ENCODE measurements at regions not wholly inside any gene's neighbourhood (a gene's known extent, or its start where the extent isn't known, plus 50 kb on each side); places are given as distances from the start of the nearest gene placed in this dataset.

DNA sequence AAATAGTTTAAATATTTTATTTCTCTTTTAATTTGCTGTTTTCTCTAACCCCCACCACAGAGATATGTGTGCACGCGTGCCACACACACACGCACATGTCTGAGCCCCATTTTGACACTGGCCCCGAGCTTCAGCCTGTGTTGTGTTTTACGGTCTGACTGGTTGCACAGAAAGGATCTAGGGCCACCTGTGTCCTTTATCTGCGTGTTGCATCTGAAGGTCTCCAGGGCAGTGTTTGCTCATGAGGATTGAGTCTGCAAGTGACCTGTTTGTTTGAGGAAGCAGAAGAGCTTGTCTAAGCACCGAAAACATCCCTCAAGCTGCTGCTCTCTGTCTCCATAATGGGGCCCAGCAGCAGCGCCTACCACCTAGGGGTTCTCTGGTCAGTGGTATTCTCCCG, 266.4 kb upstream of the LYZL1 start:
- no peak for TF ChIP-seq SUZ12 (IDR thresholded peaks at IDR 0.05; ENCODE audit: extremely low read depth, insufficient read depth, insufficient read length)
- TF ChIP-seq ZNF274 (IDR thresholded peaks at IDR 0.05; ENCODE audit: low read depth, low read length): no peak
